Tibial nerve (tissue), 4 donors: ENCODE measurements at regions not wholly inside any gene's neighbourhood (a gene's known extent, or its start where the extent isn't known, plus 50 kb on each side); places are given as distances from the start of the nearest gene placed in this dataset.

ENCODE experiments used
- EP300 ChIP-seq, 2 donors: sonication (generic); formaldehyde crosslinking; IDR thresholded peaks; one replicate each; pipeline ENCODE4 v1.6.1; 2017; ENCODE audit warnings: antibody characterized with exemption in 2 of 2, mild to moderate bottlenecking in 1 of 2
- POLR2A ChIP-seq, 2 donors: fragments of 450-650 bp; IDR thresholded peaks; one replicate each; pipeline ENCODE4 v1.6.1; 2017; ENCODE audit warnings: antibody characterized with exemption in 2 of 2, mild to moderate bottlenecking in 2 of 2, moderate library complexity in 2 of 2
- TF ChIP-seq, protein P1 (sequence below), 5 experiments: fragments of 200-600 bp in 3 of 5; fragments of 450-650 bp in 2 of 5; sonication (generic) in 3 of 5; IDR thresholded peaks; one replicate each; pipeline ENCODE4 v1.5.1; 2016 to 2019; ENCODE audit warnings: antibody characterized with exemption in 5 of 5, mild to moderate bottlenecking in 3 of 5, moderate library complexity in 2 of 5

DNA sequence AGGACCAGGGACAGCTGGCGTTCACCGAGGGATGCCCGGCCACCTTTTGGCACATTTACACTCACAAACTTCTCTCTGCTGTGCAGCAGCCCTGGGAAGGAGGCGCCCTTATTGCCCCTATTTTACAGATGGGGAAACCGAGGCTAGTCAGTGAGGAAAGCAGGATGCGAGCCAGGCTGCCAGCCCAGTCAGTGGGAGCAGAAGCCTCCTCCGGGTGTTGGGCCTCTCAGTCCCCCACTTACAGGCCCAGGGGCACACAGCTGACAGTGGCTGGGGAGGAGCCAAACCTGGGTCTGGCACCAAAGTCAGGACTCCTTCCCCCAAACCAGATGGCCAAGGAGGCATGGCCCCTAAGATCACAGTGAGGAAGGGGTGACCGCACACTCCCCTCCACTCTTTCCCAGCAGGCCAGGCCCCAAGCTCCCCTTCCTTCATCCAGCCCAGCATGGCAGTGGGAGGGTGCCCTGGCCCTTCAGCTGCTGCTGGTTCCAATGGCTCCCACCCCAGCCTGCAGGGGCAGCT, 121.4 kb upstream of the ANO1 start:
- no peak for TF ChIP-seq POLR2A (IDR thresholded peaks at IDR 0.05)
- TF ChIP-seq, protein P1, sequence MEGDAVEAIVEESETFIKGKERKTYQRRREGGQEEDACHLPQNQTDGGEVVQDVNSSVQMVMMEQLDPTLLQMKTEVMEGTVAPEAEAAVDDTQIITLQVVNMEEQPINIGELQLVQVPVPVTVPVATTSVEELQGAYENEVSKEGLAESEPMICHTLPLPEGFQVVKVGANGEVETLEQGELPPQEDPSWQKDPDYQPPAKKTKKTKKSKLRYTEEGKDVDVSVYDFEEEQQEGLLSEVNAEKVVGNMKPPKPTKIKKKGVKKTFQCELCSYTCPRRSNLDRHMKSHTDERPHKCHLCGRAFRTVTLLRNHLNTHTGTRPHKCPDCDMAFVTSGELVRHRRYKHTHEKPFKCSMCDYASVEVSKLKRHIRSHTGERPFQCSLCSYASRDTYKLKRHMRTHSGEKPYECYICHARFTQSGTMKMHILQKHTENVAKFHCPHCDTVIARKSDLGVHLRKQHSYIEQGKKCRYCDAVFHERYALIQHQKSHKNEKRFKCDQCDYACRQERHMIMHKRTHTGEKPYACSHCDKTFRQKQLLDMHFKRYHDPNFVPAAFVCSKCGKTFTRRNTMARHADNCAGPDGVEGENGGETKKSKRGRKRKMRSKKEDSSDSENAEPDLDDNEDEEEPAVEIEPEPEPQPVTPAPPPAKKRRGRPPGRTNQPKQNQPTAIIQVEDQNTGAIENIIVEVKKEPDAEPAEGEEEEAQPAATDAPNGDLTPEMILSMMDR (IDR thresholded peaks at IDR 0.05) = no peak
- no peak for TF ChIP-seq EP300 (IDR thresholded peaks at IDR 0.05)
